G401.6 (cell line): ENCODE measurements at regions not wholly inside any gene's neighbourhood (a gene's known extent, or its start where the extent isn't known, plus 50 kb on each side); places are given as distances from the start of the nearest gene placed in this dataset.

ENCODE experiments used
- FAIRE-seq: peaks from 2 replicates; lab custom pipeline; 2012; peaks lifted over from hg19 to GRCh38; lab: Jason Lieb, UNC

- FAIRE-seq: no peak
Measured at GRCh38 chr3:99108508-99108907, 207.0 kb upstream of the DCBLD2 start.

- FAIRE-seq: no peak
Measured at GRCh38 chr3:99094606-99095005, 193.1 kb upstream of the DCBLD2 start.

GRCh38 chr3:99087277-99087676 lies 185.8 kb upstream of the DCBLD2 start:
- FAIRE-seq: no peak

GRCh38 chr3:99084826-99085225 lies 183.3 kb upstream of the DCBLD2 start:
- no peak for FAIRE-seq

GRCh38 chr3:99084156-99084555 lies 182.7 kb upstream of the DCBLD2 start:
- FAIRE-seq: no peak

GRCh38 chr3:99071096-99071495 lies 169.6 kb upstream of the DCBLD2 start:
- FAIRE-seq: no peak

- FAIRE-seq: no peak
Measured at GRCh38 chr3:99069973-99070372, 168.5 kb upstream of the DCBLD2 start.

- no peak for FAIRE-seq
Measured at GRCh38 chr3:99066863-99067262, 165.4 kb upstream of the DCBLD2 start.

- no peak for FAIRE-seq
Measured at GRCh38 chr3:99049164-99049563, 147.7 kb upstream of the DCBLD2 start.

GRCh38 chr3:99041747-99042146 lies 140.3 kb upstream of the DCBLD2 start:
- no peak for FAIRE-seq

- no peak for FAIRE-seq
Measured at GRCh38 chr3:99031778-99032177, 130.3 kb upstream of the DCBLD2 start.

- peak; percentile 91 for FAIRE-seq
Measured at GRCh38 chr3:99023590-99024192, 122.2 kb upstream of the DCBLD2 start.

GRCh38 chr3:99021466-99021865 lies 120.0 kb upstream of the DCBLD2 start:
- no peak for FAIRE-seq

GRCh38 chr3:99016452-99016851 lies 115.0 kb upstream of the DCBLD2 start:
- FAIRE-seq: no peak

GRCh38 chr3:99013777-99014315 lies 112.4 kb upstream of the DCBLD2 start:
- FAIRE-seq: no peak

- no peak for FAIRE-seq
Measured at GRCh38 chr3:99013077-99013476, 111.6 kb upstream of the DCBLD2 start.

- no peak for FAIRE-seq
Measured at GRCh38 chr3:99012051-99012450, 110.6 kb upstream of the DCBLD2 start.

GRCh38 chr3:99009851-99010250 lies 108.4 kb upstream of the DCBLD2 start:
- no peak for FAIRE-seq

- no peak for FAIRE-seq
Measured at GRCh38 chr3:99006686-99007085, 105.2 kb upstream of the DCBLD2 start.

GRCh38 chr3:98999675-99000074 lies 98.2 kb upstream of the DCBLD2 start:
- FAIRE-seq: no peak

GRCh38 chr3:98994128-98994762 lies 92.8 kb upstream of the DCBLD2 start:
- FAIRE-seq: no peak

GRCh38 chr3:98991393-98991792 lies 89.9 kb upstream of the DCBLD2 start:
- FAIRE-seq: no peak

- FAIRE-seq: no peak
Measured at GRCh38 chr3:98990657-98991056, 89.2 kb upstream of the DCBLD2 start.

- FAIRE-seq: no peak
Measured at GRCh38 chr3:98986073-98986472, 84.6 kb upstream of the DCBLD2 start.
